Ovary (tissue), 3 donors: ENCODE measurements at regions not wholly inside any gene's neighbourhood (a gene's known extent, or its start where the extent isn't known, plus 50 kb on each side); places are given as distances from the start of the nearest gene placed in this dataset.

ENCODE experiments used
- CTCF ChIP-seq, 3 donors: fragments of 450-650 bp in 2 of 3; fragments of 200-600 bp in 1 of 3; IDR thresholded peaks; one replicate each; pipeline versions ENCODE4 v1.5.1 to v1.8.0; 2016 to 2022; ENCODE audit warnings: antibody characterized with exemption in 3 of 3, mild to moderate bottlenecking in 1 of 3
- POLR2A ChIP-seq: fragments of 450-650 bp; IDR thresholded peaks from one replicate; pipeline ENCODE4 v1.6.1; 2017; ENCODE audit warnings: antibody characterized with exemption, mild to moderate bottlenecking, moderate library complexity
- donor health status: DM: no; HTN: no; CAD: no.

- TF ChIP-seq CTCF (IDR thresholded peaks at IDR 0.05), result no peak
- TF ChIP-seq POLR2A, result no peak
These were observed 192.7 kb upstream of the ATP2B1 start for GRCh38 chr12:89901319-89901718.
